OCI-LY7 (cell line): ENCODE measurements at regions not wholly inside any gene's neighbourhood (a gene's known extent, or its start where the extent isn't known, plus 50 kb on each side); places are given as distances from the start of the nearest gene placed in this dataset.

Experiments used
- CTCF ChIP-seq: fragments of 200-600 bp; sonication (generic); conservative IDR thresholded peaks from 2 replicates; pipeline ENCODE4 v1.5.1; 2014; ENCODE audit warnings: mild to moderate bottlenecking, antibody characterized with exemption, low read length, moderate library complexity, mixed read lengths
- EZH2phosphoT487 ChIP-seq: fragments of 200-600 bp; sonication (generic); IDR thresholded peaks from 2 replicates; pipeline ENCODE4 v1.6.1; 2018; ENCODE audit warnings: low read depth, borderline replicate concordance, mild to moderate bottlenecking, mixed run types, antibody characterized with exemption, low read length, moderate library complexity, mixed read lengths

GRCh38 chr1:198888379-198888943 is 249.6 kb downstream of the PTPRC start:
- TF ChIP-seq CTCF: no peak
- no peak for TF ChIP-seq EZH2phosphoT487
